Endodermal cell (in vitro differentiated cells): ENCODE measurements at regions not wholly inside any gene's neighbourhood (a gene's known extent, or its start where the extent isn't known, plus 50 kb on each side); places are given as distances from the start of the nearest gene placed in this dataset.

Source experiments
- DNase-seq: peaks from one replicate; pipeline ENCODE4 v3.0.0-alpha.2; 2017
- H3K27ac ChIP-seq: 2 replicates; pipeline ENCODE4 v1.5.1; 2013; ENCODE audit warnings: mild to moderate bottlenecking, low read depth, low read length, moderate library complexity
- H3K27me3 ChIP-seq: 2 replicates; pipeline ENCODE4 v1.6.1; 2013; ENCODE audit warnings: mild to moderate bottlenecking, low read length, moderate library complexity; ENCODE audit not compliant: insufficient read depth, control insufficient read depth, poor library complexity, severe bottlenecking
- H3K36me3 ChIP-seq: 2 replicates; pipeline ENCODE4 v1.7.0; 2013; ENCODE audit warnings: mild to moderate bottlenecking, low read length, moderate library complexity; ENCODE audit not compliant: control insufficient read depth, insufficient read depth
- H3K4me1 ChIP-seq: one replicate; pipeline ENCODE4 v1.7.0; 2013; ENCODE audit warnings: low read length; ENCODE audit not compliant: control insufficient read depth, insufficient read depth
- H3K4me3 ChIP-seq: 2 replicates; pipeline ENCODE4 v1.5.1; 2013; ENCODE audit warnings: mild to moderate bottlenecking, low read length, moderate library complexity
- H3K9ac ChIP-seq: 2 replicates; pipeline ENCODE4 v1.6.1; 2013; ENCODE audit warnings: mild to moderate bottlenecking, low read length, moderate library complexity; ENCODE audit not compliant: poor library complexity, severe bottlenecking; ENCODE audit errors: extremely low read depth
- H3K9me3 ChIP-seq: 2 replicates; pipeline ENCODE4 v1.6.1; 2013; ENCODE audit warnings: mild to moderate bottlenecking, low read length, moderate library complexity; ENCODE audit not compliant: control insufficient read depth
- H3K27ac Mint-ChIP-seq: 2 replicates; pipeline ENCODE4 v1.8.0; 2020; ENCODE audit warnings: mixed read lengths
- H3K27me3 Mint-ChIP-seq: 2 replicates; pipeline ENCODE4 v1.8.0; 2021; ENCODE audit warnings: mild to moderate bottlenecking, mixed read lengths; ENCODE audit not compliant: insufficient read depth
- H3K36me3 Mint-ChIP-seq: 2 replicates; pipeline ENCODE4 v1.8.0; 2020; ENCODE audit warnings: low read depth, mixed read lengths
- H3K4me1 Mint-ChIP-seq: 2 replicates; pipeline ENCODE4 v1.8.0; 2020; ENCODE audit warnings: mixed read lengths
- H3K4me3 Mint-ChIP-seq: 2 replicates; pipeline ENCODE4 v1.8.0; 2020; ENCODE audit warnings: mild to moderate bottlenecking, moderate library complexity, mixed read lengths
- H3K9me3 Mint-ChIP-seq: 2 replicates; pipeline ENCODE4 v1.8.0; 2020; ENCODE audit warnings: mild to moderate bottlenecking, mixed read lengths
- WGBS, 2 experiments: methylation state at CpG; one replicate each; pipeline versions ENCODE4 v1.1.5 to v1.1.7; 2013; ENCODE audit warnings: missing lambda C conversion rate in 2 of 2, mixed read lengths in 1 of 2; ENCODE audit not compliant: insufficient coverage in 1 of 2, insufficient read length in 1 of 2; 5-methylcytosine and 5-hydroxymethylcytosine counted together
- TF ChIP-seq, protein P1 (sequence below): fragments of 200-600 bp; sonication (generic); conservative IDR thresholded peaks from 2 replicates; pipeline ENCODE4 v1.5.0; 2021; ENCODE audit warnings: antibody characterized with exemption, mild to moderate bottlenecking

DNA sequence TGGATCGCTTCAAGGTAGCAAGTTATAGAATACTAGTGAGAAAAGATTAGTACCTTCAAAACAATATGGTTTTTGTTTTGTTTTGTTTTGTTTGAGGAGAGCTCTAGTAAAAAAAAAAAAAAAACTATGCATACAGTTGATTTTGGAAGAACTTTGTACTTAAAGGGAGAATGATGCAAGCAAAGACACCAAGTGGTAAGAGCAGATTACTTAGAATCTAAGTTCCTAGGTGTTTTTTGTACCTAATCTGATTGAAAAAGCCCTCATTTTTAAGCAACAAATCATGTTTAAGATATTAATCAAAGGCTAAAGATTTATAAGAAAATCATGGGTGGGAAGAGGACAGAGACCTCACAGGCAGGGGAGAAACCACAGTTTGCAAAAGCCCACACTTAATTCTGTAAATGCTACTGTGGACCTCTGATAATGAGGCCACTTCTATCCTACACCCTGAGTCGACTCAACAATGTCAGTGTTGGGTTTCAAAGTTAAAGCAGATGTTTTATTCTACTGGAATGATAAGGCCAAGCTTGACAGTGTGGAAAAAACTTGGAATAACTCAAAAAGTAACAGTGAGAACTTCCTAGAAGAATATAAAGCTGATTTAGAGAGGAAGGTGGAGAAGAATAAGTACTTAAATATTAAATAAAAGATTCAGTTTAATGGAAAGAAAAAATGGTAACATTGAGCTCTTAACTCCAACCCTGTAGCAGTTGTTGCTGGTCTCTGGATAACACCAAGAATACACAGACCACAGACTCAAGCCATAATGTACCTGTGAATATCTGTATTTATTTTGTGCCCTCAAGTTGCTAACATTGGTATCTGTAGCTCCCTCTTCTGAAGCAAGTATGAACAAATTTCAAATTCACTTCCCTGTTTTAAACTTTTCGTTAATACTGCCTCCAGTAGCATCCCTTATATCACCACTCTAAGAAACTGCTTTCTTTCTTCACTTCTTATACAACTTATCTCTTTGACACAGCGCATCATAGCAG, 1047.8 kb downstream of the EPHA7 start:
- WGBS, 2 experiments = 88 to 91% methylated on average over 2 to 4 of the region's 4 CpGs

DNA sequence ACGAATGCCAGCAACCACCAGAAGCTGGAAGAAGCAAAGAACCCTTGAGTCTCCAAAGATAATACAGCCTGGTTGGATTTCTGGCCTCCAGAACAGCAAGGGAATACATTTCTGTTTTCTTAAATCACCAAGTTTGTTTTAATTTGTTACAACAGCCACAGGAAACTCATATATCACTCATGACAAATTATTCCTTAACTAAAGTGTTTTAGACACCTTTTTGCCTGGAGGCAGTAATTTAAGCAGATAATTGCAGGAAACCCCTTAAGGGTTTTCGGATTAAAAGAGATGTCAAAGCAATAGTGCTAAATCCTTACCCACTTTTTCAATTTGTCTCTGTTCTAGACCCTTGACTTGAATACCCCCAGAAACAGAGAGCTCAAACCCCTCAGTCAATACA, 1050.0 kb downstream of the EPHA7 start:
- whole genome bisulfite sequencing, 2 experiments = 80 to 90% methylated on average over 1 to 2 of the region's 2 CpGs
- H3K4me1 ChIP-seq = no peaks in the 10 kb centered on the region
- no peaks in the 10 kb centered on the region for H3K27me3 Mint-ChIP-seq
- H3K27ac Mint-ChIP-seq = no peak overlapping the region
- no peaks in the 10 kb centered on the region for H3K9me3 Mint-ChIP-seq
- no peak overlapping the region for H3K27ac ChIP-seq
- no peaks in the 10 kb centered on the region for H3K27me3 ChIP-seq
- no peaks in the 10 kb centered on the region for H3K36me3 ChIP-seq
- DNase-seq = no peak
- no peak overlapping the region for H3K4me3 Mint-ChIP-seq
- no peak overlapping the region for H3K4me3 ChIP-seq
- no peak overlapping the region for H3K9ac ChIP-seq
- TF ChIP-seq, protein P1, sequence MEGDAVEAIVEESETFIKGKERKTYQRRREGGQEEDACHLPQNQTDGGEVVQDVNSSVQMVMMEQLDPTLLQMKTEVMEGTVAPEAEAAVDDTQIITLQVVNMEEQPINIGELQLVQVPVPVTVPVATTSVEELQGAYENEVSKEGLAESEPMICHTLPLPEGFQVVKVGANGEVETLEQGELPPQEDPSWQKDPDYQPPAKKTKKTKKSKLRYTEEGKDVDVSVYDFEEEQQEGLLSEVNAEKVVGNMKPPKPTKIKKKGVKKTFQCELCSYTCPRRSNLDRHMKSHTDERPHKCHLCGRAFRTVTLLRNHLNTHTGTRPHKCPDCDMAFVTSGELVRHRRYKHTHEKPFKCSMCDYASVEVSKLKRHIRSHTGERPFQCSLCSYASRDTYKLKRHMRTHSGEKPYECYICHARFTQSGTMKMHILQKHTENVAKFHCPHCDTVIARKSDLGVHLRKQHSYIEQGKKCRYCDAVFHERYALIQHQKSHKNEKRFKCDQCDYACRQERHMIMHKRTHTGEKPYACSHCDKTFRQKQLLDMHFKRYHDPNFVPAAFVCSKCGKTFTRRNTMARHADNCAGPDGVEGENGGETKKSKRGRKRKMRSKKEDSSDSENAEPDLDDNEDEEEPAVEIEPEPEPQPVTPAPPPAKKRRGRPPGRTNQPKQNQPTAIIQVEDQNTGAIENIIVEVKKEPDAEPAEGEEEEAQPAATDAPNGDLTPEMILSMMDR = no peak
- H3K9me3 ChIP-seq = no peaks in the 10 kb centered on the region
- no peaks in the 10 kb centered on the region for H3K36me3 Mint-ChIP-seq
- H3K4me1 Mint-ChIP-seq = peaks cover 3% of the 10 kb centered on the region

More for the DNA sequence above, 1047.8 kb downstream of the EPHA7 start:
- Histone ChIP-seq H3K36me3 (no peaks in the 10 kb centered on the region), H3K4me1 (no peaks in the 10 kb centered on the region), H3K9me3 (no peaks in the 10 kb centered on the region), H3K4me3 (no peak overlapping the region), H3K9ac (no peak overlapping the region), H3K27me3 (no peaks in the 10 kb centered on the region), H3K27ac (no peak overlapping the region)
- H3K4me3 Mint-ChIP-seq = no peak overlapping the region
- no peaks in the 10 kb centered on the region for H3K4me1 Mint-ChIP-seq
- no peak for DNase-seq
- TF ChIP-seq, protein P1 = no peak
- no peak overlapping the region for H3K27ac Mint-ChIP-seq
- no peaks in the 10 kb centered on the region for H3K27me3 Mint-ChIP-seq
- H3K9me3 Mint-ChIP-seq = no peaks in the 10 kb centered on the region
- H3K36me3 Mint-ChIP-seq = no peaks in the 10 kb centered on the region

DNA sequence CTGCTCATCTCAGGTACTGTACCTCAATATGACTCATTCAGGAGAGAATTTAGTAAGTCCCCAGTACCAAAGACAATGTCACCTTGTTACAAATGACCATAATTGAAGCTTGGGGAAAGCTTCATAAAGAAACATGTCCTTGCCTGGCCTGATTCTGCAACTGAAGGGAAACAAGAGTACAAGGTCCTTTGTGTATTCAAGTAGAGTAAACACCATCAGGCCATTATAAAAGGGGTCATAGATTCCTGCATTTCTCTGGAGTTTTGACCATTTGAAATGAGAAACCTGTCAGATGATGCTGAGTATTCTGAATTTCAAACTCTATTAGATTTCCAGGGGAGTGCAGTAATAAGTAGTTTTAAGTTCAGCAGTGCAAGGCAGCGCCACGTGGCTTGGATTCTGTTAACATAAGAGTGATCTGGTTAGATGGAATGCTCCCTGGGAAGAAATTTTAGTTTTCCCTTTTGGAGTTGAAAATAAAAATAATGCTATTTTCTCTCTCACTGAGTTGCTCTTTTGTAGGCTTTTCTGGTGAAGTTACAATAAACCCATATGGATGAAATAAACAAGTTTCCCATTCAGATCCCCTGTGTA, 1054.3 kb downstream of the EPHA7 start:
- Mint-ChIP-seq H3K4me3 (no peak overlapping the region), H3K27ac (no peak overlapping the region)
- WGBS, 2 experiments = 43% methylated on average over 2 of the region's 2 CpGs; no CpG with 5 or more reads in 1 of the 2 experiments

More for the DNA sequence above, 1054.3 kb downstream of the EPHA7 start:
- H3K4me1 ChIP-seq = no peaks in the 10 kb centered on the region
- H3K36me3 ChIP-seq = no peaks in the 10 kb centered on the region
- H3K4me3 ChIP-seq = no peak overlapping the region
- TF ChIP-seq, protein P1 = no peak
- H3K9me3 Mint-ChIP-seq = no peaks in the 10 kb centered on the region
- H3K36me3 Mint-ChIP-seq = no peaks in the 10 kb centered on the region
- no peak for DNase-seq
- H3K9ac ChIP-seq = no peak overlapping the region
- no peak overlapping the region for H3K27ac ChIP-seq
- H3K27me3 ChIP-seq = no peaks in the 10 kb centered on the region
- H3K9me3 ChIP-seq = no peaks in the 10 kb centered on the region
- no peaks in the 10 kb centered on the region for H3K27me3 Mint-ChIP-seq
- H3K4me1 Mint-ChIP-seq = peaks cover 3% of the 10 kb centered on the region
